CMK (cell line): ENCODE measurements at regions not wholly inside any gene's neighbourhood (a gene's known extent, or its start where the extent isn't known, plus 50 kb on each side); places are given as distances from the start of the nearest gene placed in this dataset.

Experiments
- DNase-seq: peaks from one replicate; pipeline ENCODE4 v3.0.0-alpha.2; 2010; ENCODE audit warnings: low read depth

DNA sequence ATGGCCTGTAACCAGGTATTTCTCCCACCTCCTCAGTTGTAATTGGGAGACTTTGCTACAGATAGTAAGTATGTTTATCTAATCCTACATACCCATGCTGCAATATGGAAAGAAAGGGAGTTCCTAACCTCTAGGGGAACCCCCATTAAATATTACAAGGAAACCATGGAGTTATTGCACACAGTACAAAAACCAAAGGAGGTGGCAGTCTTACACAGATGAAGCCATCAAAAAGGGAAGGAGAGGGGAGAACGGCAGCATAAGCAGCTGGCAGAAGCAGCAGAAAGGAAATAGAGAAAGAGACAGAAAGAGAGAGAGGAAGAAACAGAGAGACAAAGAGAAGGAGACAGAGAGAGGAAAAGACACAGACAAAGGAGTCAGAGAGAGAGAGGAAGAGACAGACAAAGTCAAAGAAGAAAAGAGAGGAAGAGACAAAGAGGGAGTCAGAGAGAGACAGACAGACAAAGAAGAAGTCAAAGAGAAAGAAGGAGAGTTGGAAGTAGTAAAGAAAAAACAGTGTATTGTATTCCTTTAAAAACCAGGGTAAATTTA is 142.9 kb downstream of the FASLG start:
- DNase-seq, result no peak

DNA sequence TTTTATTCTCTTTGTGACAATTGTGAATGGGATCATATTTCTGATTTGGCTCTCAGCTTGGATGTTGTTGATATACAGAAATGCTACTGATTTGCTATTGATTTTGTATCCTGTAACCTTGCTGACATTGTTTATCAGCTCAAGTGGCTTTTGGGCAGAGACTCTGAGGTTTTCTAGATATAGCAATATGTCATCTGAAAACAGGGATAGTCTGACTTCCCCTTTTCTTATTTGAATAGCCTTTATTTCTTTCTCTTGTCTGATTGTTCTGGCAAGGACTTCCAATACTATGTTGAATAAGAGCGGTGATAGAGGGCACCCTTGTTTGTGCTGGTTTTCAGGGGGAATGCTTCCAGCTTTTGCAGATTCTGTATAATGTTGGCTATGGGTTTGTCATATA is 150.8 kb downstream of the FASLG start:
- no peak for DNase-seq

- no peak for DNase-seq
Measured at GRCh38 chr1:172810480-172811175, 151.7 kb downstream of the FASLG start.

DNA sequence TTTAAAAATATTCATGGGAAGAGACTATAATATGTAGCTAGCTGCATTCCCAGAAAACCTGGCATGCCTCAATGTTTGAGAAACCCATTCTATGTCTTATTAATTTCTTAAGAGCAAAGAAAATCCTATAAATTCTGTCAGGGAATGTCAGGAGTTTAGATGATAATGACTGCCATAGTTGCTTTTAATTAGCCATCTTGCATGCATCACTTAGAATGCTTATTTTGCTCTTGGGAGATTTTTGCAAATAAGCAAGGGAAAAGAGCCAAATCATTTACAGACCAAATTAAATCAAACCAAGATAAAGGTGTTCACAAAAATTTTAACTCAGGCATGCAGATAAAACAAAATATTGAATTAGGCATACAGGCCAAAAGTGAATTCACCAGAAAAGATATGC is 152.8 kb downstream of the FASLG start:
- DNase-seq, result no peak

GRCh38 chr1:172812118-172812517 is 153.2 kb downstream of the FASLG start:
- DNase-seq, result no peak

DNA sequence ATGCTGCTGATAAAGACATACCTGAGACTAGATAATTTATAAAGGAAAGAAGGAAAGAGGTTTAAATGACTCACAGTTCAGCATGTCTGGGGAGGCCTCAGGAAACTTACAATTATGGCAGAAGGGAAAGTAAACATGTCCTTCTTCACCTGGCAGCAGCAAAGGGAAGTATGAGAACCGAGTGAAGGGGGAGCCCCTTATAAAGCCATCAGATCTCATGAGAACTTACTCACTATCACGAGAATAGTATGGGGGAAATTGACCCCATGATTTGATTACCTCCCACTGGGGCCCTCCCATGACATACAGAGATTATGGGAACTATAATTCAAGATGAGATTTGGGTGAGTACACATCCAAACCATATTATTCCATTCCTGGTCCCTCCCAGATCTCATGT is 154.4 kb downstream of the FASLG start:
- DNase-seq, result no peak

DNA sequence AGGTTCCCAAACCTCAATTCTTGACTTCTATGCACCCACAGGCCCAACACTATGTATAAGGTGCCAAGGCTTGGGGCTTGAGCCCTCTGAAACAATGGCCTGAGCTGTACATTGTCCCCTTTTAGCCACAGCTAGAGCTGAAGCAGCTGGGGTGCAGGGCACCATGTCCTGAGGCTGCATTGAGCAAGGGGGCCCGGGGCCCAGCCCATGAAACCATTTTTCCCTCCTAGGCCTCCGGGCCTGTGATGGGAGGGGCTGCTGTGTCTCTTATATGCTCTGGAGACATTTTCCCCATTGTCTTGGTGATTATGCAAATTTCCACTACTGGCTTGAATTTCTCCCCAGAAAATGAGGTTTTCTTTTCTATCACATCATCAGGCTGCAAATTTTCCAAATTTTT is 155.5 kb downstream of the FASLG start:
- DNase-seq, result no peak

DNA sequence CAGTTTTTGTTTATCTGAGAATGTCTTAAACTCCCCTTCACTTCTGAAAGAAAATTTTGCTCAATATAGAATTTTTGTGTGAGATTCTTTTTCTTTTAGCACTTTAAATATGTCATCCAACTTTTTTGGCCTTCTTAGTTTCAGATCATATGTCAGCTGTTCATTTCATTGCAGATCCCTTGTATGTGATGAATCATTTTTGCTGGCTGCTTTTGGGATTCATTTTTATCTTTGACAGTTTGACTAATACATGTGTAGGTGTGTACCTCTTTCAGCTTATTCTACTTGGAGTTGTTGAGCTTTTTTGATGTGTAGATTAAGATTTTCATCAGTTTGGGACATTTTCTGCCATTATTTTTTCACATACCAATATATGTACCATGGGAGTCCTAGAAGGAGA is 156.8 kb downstream of the FASLG start:
- DNase-seq, result no peak

GRCh38 chr1:172818841-172819527 is 160.1 kb downstream of the FASLG start:
- DNase-seq, result no peak

DNA sequence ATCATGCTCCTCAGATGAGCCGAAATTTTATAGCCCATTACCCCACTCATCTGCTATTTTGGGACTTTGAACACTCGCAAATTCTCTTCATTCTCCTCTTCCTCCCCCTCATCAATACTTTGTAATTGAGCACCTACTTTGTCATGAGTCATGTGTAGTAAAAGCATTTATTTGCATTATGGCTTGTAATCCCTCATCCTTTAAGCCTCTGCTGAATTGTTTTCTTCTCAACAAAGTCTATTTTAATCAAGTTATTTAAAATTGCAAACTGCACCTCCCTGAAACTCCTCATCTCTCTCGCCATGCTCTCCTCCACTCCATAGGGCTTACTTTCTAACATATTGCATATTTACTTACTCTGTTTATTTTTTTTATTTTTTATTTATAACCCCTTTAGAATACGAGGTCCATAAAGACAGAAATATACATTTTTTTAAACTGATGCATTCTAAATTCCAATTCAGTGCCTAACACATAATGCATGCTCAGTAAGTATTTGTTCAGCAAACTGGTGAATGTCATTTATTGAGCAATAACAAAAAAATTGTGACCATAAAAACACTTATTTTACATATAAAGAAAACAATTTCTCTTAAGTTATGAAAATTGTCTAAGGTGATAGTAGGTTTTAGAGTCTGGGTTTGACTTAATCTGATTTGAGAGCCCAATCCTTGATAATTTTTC is 161.7 kb downstream of the FASLG start:
- DNase-seq, result no peak

DNA sequence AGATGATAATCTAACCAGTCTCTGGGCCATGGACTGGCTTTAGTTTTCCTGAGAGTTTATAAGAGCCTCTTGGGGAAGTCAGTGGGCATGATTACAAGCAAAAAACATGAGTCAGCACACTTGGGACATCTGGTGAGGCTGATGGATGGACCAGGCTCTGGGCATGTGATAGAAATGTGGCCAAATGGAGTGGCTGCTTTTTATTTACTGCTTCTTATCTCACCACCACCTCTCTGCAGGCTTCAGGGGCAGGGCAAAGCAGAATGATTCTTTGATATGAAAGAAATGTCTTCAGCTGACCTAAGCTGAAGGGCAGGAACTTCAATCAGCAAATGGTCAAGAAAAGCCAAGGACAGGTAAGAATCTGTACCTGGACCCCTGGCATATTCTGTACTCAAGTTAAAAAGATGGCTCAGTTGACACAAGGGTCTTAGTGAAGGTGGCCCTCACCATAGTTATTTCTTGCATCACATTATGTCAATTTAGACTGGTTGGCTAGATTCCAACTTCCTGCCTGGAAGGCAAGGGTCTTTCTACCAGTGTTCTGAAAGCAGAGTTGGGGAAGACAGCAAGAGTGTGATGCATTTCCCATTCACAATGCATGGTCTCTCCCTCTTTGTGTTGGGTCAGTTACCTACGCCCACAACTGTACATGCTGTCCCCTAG is 162.8 kb downstream of the FASLG start:
- DNase-seq, result peak; percentile 99

- DNase-seq, result no peak
Measured at GRCh38 chr1:172822886-172823285, 164.0 kb downstream of the FASLG start.

GRCh38 chr1:172823534-172823933 is 164.6 kb downstream of the FASLG start:
- DNase-seq, result no peak

DNA sequence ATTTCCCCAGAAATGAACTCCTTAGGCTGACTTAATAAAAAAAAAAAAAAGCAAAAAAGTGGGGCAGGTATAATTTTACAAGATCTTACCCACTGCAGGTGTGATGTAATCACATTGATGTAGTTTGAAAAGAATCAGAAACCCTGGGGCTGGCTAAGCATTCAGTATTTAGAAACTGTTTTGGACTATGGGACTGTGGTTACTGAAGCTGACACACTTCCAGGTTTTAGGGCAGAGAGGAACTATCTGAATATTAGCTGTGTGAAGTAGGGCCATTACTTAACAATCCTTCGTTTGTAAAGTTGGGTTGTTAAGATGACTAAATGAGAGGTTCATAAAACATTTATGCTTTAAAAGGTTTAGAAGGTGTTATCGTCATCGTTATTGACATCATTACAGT is 165.3 kb downstream of the FASLG start:
- no peak for DNase-seq

DNA sequence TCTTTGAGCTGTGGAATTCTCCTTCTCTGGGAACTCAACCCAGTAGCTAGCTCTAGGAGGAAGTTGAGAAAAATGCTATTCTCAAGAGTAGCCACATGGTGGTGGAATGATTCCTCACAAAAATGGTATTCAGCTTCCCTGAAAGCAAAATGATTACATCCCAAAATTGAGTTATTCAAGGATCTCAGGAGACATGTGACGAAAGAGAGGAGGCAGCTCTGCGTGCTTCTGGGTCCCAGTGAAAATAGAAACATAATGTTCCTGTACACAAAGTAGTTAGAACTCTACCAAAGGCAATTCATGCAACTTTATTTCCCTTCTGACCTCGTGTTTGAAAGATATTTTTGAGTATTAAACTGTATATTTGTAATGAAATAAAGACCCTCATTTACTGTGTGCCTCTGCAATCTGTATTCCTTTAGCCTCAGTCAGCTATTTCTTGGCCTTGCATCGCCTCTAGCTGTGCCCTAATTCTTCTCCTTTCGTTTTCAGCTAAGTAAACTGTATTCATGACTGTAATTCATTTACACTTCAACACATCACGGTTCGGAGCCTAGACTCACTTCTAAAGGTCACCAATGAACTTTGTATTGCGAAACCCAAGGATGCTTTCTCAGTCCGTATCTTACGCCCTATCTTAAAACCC is 167.3 kb downstream of the FASLG start:
- DNase-seq, result no peak

- no peak for DNase-seq
Measured at GRCh38 chr1:172827301-172827700, 168.4 kb downstream of the FASLG start.

DNA sequence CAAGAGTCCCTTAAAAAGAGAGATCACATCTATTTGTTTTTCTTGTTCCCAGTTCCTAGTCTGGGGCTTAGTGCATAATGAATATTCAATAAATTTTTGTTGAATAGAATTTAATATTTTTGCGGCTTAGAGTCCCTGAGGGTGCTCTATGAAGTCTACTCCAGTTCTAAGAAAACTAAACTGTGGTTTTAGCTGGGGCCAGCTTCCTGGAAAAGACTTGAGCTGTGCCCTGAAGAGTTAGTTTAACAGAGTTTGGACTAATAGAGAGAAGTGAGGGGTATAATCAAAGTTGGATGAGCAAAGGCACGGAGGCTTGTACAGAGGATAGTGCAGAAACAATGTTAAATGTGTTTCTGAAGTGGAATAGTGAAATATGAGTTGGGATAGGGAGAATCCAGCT is 168.9 kb downstream of the FASLG start:
- DNase-seq, result no peak

GRCh38 chr1:172832006-172832725 is 173.3 kb downstream of the FASLG start:
- no peak for DNase-seq

DNA sequence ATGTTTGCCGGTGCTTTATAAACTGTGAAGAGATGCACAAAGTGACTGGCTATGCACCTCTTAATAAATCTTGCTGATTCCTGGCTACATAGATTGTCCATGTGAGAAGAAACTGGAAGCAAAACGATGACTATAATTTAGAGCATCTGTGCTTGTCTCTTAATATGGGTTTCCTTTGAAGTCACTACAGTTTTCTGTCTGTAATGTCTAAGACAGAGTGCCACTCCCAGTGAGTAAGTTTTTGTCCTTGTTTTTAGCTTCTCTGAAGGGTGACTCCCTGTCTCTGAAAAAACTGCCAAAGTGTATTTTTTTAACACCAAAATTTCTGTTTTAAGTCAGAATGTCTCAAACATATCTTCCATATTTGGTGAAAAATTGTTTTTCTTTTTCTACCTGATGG is 175.1 kb downstream of the FASLG start:
- no peak for DNase-seq

GRCh38 chr1:172834609-172835008 is 175.7 kb downstream of the FASLG start:
- DNase-seq, result no peak

DNA sequence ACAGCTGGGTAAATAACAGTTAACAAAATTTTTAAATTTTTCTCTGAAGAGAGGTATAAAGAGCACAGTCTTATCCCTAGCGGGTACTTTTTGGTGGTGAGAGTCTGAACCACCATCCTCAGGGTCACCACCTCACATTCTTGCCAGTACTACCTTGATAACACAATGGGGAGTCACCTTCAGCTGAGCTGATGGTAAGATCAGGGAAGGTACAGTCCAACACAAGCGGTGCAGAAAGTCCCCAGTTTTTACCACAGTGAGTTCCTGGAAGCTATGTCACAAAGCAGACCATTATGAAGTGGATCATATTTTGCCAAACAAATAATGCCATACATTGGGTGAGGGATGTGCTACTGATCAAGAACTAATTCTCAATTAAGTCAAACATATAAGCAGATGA is 176.9 kb downstream of the FASLG start:
- no peak for DNase-seq
